Dendritic cell treated with granulocyte-macrophage colony-stimulating factor and Interleukin-4, amounts not matched to agents 40 ng/mL and 50 ng/mL, for 4 days (primary cell): ENCODE measurements at regions not wholly inside any gene's neighbourhood (a gene's known extent, or its start where the extent isn't known, plus 50 kb on each side); places are given as distances from the start of the nearest gene placed in this dataset.
"Not testable (repeated sequence)": the region's sequence is repeated elsewhere in the genome, so short reads cannot be mapped to it uniquely, and the experiment has no call there.

ENCODE experiments used
- H3K27ac Mint-ChIP-seq: one replicate; pipeline ENCODE4 v1.8.0; 2022; ENCODE audit warnings: mild to moderate bottlenecking, mixed read lengths
- H3K27me3 Mint-ChIP-seq: one replicate; pipeline ENCODE4 v1.8.0; 2022; ENCODE audit warnings: mild to moderate bottlenecking, mixed read lengths
- H3K36me3 Mint-ChIP-seq: one replicate; pipeline ENCODE4 v1.8.0; 2022; ENCODE audit warnings: low read depth, mixed read lengths
- H3K4me1 Mint-ChIP-seq: one replicate; pipeline ENCODE4 v1.8.0; 2022; ENCODE audit warnings: low read depth, mixed read lengths
- H3K4me3 Mint-ChIP-seq: one replicate; pipeline ENCODE4 v1.8.0; 2022; ENCODE audit warnings: mild to moderate bottlenecking, moderate library complexity, mixed read lengths
- H3K9me3 Mint-ChIP-seq: one replicate; pipeline ENCODE4 v1.8.0; 2022; ENCODE audit warnings: mixed read lengths
- intact Hi-C: fragments of 100-400 bp; cut with micrococcal nuclease; formaldehyde crosslinking; loops from one replicate; pipeline ENCODE4 v1.15.0; 2022

GRCh38 chr3:144687862-144688261, 716.2 kb downstream of the DIPK2A start:
- Mint-ChIP-seq H3K4me1 (no peaks in the 10 kb centered on the region), H3K27me3 (no peaks in the 10 kb centered on the region), H3K36me3 (no peaks in the 10 kb centered on the region), H3K27ac (no peak overlapping the region), H3K9me3 (no peaks in the 10 kb centered on the region), H3K4me3 (no peak overlapping the region)
- intact Hi-C loops, result no loop called here

GRCh38 chr3:144692488-144692887, 720.9 kb downstream of the DIPK2A start:
- no peaks in the 10 kb centered on the region for H3K27me3 Mint-ChIP-seq

GRCh38 chr3:144708437-144708836, 736.8 kb downstream of the DIPK2A start:
- intact Hi-C loops, result no loop called here
- no peaks in the 10 kb centered on the region for H3K36me3 Mint-ChIP-seq
- H3K9me3 Mint-ChIP-seq, result peaks cover 14% of the 10 kb centered on the region
- no peaks in the 10 kb centered on the region for H3K27me3 Mint-ChIP-seq
- no peak overlapping the region for H3K27ac Mint-ChIP-seq
- H3K4me3 Mint-ChIP-seq, result no peak overlapping the region
- H3K4me1 Mint-ChIP-seq, result no peaks in the 10 kb centered on the region

More at GRCh38 chr3:144692488-144692887, 720.9 kb downstream of the DIPK2A start:
- peaks cover 9% of the 10 kb centered on the region for H3K9me3 Mint-ChIP-seq
- no peak overlapping the region for H3K4me3 Mint-ChIP-seq
- H3K27ac Mint-ChIP-seq, result no peak overlapping the region
- no peaks in the 10 kb centered on the region for H3K36me3 Mint-ChIP-seq
- intact Hi-C loops, result no loop called here
- H3K4me1 Mint-ChIP-seq, result no peaks in the 10 kb centered on the region

GRCh38 chr3:144737281-144737680, 765.7 kb downstream of the DIPK2A start:
- Mint-ChIP-seq H3K36me3 (no peaks in the 10 kb centered on the region), H3K4me3 (no peak overlapping the region), H3K27ac (no peak overlapping the region), H3K9me3 (no peaks in the 10 kb centered on the region), H3K4me1 (no peaks in the 10 kb centered on the region), H3K27me3 (no peaks in the 10 kb centered on the region)
- intact Hi-C loops, result no loop called here

- no peaks in the 10 kb centered on the region for H3K36me3 Mint-ChIP-seq
- H3K4me3 Mint-ChIP-seq, result no peak overlapping the region
- no peaks in the 10 kb centered on the region for H3K9me3 Mint-ChIP-seq
- H3K27me3 Mint-ChIP-seq, result no peaks in the 10 kb centered on the region
- H3K27ac Mint-ChIP-seq, result no peak overlapping the region
- H3K4me1 Mint-ChIP-seq, result no peaks in the 10 kb centered on the region
- intact Hi-C loops, result no loop called here
Observed at GRCh38 chr3:144743225-144743668, 771.6 kb downstream of the DIPK2A start.

GRCh38 chr3:144744473-144744872, 772.9 kb downstream of the DIPK2A start:
- Mint-ChIP-seq H3K36me3 (no peaks in the 10 kb centered on the region), H3K27me3 (no peaks in the 10 kb centered on the region), H3K27ac (no peak overlapping the region), H3K9me3 (no peaks in the 10 kb centered on the region), H3K4me3 (no peak overlapping the region), H3K4me1 (no peaks in the 10 kb centered on the region)
- intact Hi-C loops, result no loop called here

- Mint-ChIP-seq H3K27ac (no peak overlapping the region), H3K4me1 (no peaks in the 10 kb centered on the region), H3K9me3 (peaks cover 9% of the 10 kb centered on the region), H3K36me3 (no peaks in the 10 kb centered on the region), H3K4me3 (no peak overlapping the region), H3K27me3 (no peaks in the 10 kb centered on the region)
- intact Hi-C loops, result no loop called here
Observed at GRCh38 chr3:144746631-144747030, 775.0 kb downstream of the DIPK2A start.

GRCh38 chr3:144749536-144750253, 778.1 kb downstream of the DIPK2A start:
- H3K27me3 Mint-ChIP-seq, H3K4me3 Mint-ChIP-seq, H3K9me3 Mint-ChIP-seq, intact Hi-C loops, H3K4me1 Mint-ChIP-seq, H3K27ac Mint-ChIP-seq, H3K36me3 Mint-ChIP-seq: not testable (repeated sequence)

GRCh38 chr3:144754076-144754783, 782.6 kb downstream of the DIPK2A start:
- Mint-ChIP-seq H3K27me3 (no peaks in the 10 kb centered on the region), H3K9me3 (peaks cover 18% of the 10 kb centered on the region), H3K4me3 (no peak overlapping the region), H3K4me1 (no peaks in the 10 kb centered on the region), H3K36me3 (no peaks in the 10 kb centered on the region), H3K27ac (no peak overlapping the region)
- intact Hi-C loops, result no loop called here

- intact Hi-C loops, result no loop called here
- Mint-ChIP-seq H3K9me3 (peaks cover 9% of the 10 kb centered on the region), H3K4me3 (no peak overlapping the region)
Observed at GRCh38 chr3:144756704-144757440, 785.2 kb downstream of the DIPK2A start.

GRCh38 chr3:144760831-144761230, 789.2 kb downstream of the DIPK2A start:
- H3K27ac Mint-ChIP-seq, result no peak overlapping the region
- no peaks in the 10 kb centered on the region for H3K27me3 Mint-ChIP-seq
- H3K9me3 Mint-ChIP-seq, result peaks cover 9% of the 10 kb centered on the region
- no peak overlapping the region for H3K4me3 Mint-ChIP-seq
- H3K4me1 Mint-ChIP-seq, result no peaks in the 10 kb centered on the region
- H3K36me3 Mint-ChIP-seq, result no peaks in the 10 kb centered on the region
- intact Hi-C loops, result no loop called here

More at GRCh38 chr3:144756704-144757440, 785.2 kb downstream of the DIPK2A start:
- Mint-ChIP-seq H3K4me1 (no peaks in the 10 kb centered on the region), H3K27me3 (no peaks in the 10 kb centered on the region), H3K36me3 (no peaks in the 10 kb centered on the region), H3K27ac (no peak overlapping the region)

GRCh38 chr3:144762091-144762490, 790.5 kb downstream of the DIPK2A start:
- Mint-ChIP-seq H3K4me1 (no peaks in the 10 kb centered on the region), H3K27ac (no peak overlapping the region), H3K36me3 (no peaks in the 10 kb centered on the region), H3K9me3 (peaks cover 9% of the 10 kb centered on the region), H3K27me3 (no peaks in the 10 kb centered on the region), H3K4me3 (no peak overlapping the region)
- intact Hi-C loops, result no loop called here

- Mint-ChIP-seq H3K4me3 (no peak overlapping the region), H3K27me3 (no peaks in the 10 kb centered on the region), H3K36me3 (no peaks in the 10 kb centered on the region), H3K4me1 (no peaks in the 10 kb centered on the region), H3K27ac (no peak overlapping the region), H3K9me3 (no peaks in the 10 kb centered on the region)
- intact Hi-C loops, result no loop called here
Observed at GRCh38 chr3:144763878-144764454, 792.3 kb downstream of the DIPK2A start.

- no peaks in the 10 kb centered on the region for H3K9me3 Mint-ChIP-seq
- no peaks in the 10 kb centered on the region for H3K36me3 Mint-ChIP-seq
- H3K27me3 Mint-ChIP-seq, result no peaks in the 10 kb centered on the region
- no peak overlapping the region for H3K27ac Mint-ChIP-seq
- no peak overlapping the region for H3K4me3 Mint-ChIP-seq
- intact Hi-C loops, result loop anchor here (5.0 to 10.0 kb wide), 2 partner anchors 798 to 875 kb away; partner anchors contain the start of gene DIPK2A
- H3K4me1 Mint-ChIP-seq, result peaks cover 8% of the 10 kb centered on the region
Observed at GRCh38 chr3:144770281-144770680, 798.7 kb downstream of the DIPK2A start.
